NCI-H1092 (cell line): ENCODE measurements at regions not wholly inside any gene's neighbourhood (a gene's known extent, or its start where the extent isn't known, plus 50 kb on each side); places are given as distances from the start of the nearest gene placed in this dataset.

Experiments
- DNase-seq: peaks from one replicate; lab custom pipeline; 2025; lab: John Stamatoyannopoulos, UW

DNA sequence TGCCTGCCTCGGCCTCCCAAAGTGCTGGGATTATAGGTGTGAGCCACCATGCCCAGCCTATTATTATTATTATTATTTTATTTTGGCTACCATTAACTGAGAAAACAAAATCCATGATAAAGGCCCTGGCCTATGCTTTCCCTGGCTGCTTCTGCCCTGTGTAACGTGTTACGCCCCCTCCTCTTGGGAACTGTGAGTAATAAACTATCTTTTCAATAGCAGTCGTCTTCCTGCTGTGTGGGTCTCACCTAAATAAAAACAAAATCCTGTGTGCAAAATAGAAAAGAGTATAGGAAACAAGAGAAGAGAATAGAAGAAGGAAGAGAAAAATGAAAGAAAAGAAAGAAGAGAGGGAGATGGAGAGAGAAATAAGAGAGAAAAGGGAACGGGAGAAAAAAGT lies 237.0 kb downstream of the MIAT start:
- no peak for DNase-seq

GRCh38 chr22:26894766-26895485 lies 237.5 kb downstream of the MIAT start:
- DNase-seq, result no peak

GRCh38 chr22:26897384-26897783 lies 240.0 kb downstream of the MIAT start:
- no peak for DNase-seq

DNA sequence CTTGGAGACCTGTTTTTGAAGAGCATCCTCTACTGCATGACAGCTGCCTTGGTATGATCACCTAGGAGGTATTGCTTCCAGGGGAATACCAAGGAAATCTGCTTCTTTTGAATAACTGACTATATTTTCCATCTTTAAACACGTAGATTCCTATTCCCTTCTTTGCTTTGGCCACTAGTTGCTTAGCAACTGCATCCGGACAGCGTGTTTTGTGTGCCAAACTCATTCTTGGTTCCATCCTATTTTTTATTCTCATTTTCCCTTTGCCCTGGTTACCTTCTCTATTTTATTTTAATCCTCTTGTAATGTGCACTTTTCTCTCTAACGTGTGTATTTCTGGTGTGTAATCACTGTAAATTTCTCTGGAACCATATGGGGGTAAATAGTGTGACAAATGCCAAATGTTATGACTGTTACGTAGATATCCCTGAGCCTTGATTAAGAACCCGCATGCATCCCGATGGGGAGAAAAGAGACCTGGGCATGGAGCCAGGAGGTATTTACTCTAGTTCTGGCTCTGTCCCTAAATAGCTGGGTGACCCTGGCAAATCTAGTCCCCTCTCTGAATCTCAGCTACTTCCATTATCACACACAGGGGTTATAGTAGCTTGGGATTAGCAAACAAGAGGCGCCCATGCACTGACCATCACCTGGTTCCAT lies 241.7 kb downstream of the MIAT start:
- DNase-seq, result peak; percentile 59

GRCh38 chr22:26900787-26901186 lies 243.4 kb downstream of the MIAT start:
- DNase-seq, result no peak

- no peak for DNase-seq
Observed at GRCh38 chr22:26901198-26901816, 243.9 kb downstream of the MIAT start.

DNA sequence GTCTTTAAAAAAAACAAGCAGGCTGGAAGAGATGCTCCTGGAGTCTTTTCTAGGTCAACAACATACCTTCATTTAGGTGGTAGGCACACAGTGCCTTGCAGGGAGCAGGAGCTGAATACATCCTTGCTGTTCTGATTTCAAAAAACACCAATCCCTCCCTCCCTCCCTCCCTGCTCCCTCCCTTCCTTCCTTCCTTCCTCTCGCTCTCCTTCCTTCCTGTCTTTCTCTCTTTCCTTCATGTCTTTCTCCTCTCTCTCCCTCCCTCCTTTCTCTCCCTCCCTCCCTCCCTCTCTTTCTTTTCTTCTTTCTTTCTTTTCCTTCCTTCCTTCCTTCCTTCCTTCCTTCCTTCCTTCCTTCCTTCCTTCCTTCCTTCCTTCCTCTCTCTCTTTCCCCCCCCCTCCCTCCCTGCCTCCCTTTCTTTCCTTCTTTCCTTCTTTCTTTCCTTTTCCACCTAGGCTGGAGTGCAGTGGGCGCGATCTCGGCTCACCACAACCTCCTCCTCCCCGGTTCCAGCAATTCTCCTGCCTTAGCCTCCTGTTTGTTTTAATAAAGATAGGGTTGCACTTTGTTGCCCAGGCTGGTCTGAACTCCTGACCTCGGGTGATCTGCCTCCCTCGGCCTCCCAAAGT lies 245.1 kb downstream of the MIAT start:
- no peak for DNase-seq

GRCh38 chr22:26903030-26903856 lies 245.9 kb downstream of the MIAT start:
- no peak for DNase-seq

DNA sequence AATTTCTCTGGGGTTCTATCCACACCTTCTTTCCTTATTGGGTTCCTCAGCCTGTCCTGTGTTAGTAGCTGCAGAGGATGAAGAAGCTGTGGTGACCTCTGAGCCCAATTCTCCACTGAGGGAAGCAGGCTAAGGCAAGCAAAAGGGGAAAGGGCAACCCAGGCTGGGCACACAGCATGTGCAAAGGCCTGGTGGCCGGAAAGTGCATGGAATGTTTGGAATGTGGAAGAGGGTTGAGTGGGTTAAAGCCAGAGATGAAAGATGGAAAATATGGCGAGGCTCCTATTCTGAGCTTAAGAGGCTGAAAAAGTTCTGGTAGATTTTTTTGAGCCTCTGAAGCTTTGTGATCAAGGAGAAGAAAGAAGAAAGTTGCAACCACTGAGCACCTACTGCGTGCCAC lies 247.1 kb downstream of the MIAT start:
- DNase-seq, result no peak

DNA sequence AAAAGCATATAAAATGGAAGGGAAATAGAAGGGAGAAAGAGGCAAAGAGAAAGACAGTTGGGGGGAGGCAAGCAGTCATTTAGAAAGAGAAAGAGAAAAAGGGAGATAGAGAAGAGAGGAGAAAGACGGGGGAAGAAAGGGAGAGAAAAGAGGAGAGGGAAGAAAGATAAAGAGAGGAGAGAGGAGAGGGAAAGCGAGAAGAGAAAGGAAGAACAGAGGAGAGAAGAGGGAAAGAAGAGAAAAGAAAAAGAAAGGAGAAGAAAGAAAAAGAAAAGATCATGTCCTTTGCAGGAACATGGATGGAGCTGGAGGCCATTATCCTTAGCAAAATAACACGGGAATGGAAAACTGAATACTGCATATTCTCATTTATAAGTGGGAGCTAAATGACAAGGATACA lies 247.7 kb downstream of the MIAT start:
- DNase-seq, result no peak

GRCh38 chr22:26905640-26906039 lies 248.3 kb downstream of the MIAT start:
- no peak for DNase-seq

DNA sequence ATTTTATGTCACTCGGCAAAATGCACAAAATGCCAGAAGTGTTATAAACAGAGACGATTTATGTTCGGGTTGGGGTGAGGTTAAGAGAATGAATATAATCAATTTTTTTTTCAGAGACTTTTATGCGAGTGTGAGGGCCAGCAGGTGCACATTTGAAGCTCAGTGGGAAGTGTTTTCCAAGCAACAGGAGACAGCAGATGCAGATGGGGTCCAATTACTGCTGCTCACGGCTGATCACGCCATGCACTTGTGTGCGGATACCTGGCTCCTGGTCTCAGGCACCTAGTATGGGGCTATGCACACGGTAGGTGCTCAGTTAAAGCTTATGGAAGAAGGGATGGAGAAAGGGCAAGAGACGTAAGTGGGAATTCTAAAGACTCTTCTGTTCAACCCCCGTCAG lies 249.1 kb downstream of the MIAT start:
- DNase-seq, result peak; percentile 75

- DNase-seq, result no peak
Observed at GRCh38 chr22:26907366-26907765, 250.0 kb downstream of the MIAT start.

DNA sequence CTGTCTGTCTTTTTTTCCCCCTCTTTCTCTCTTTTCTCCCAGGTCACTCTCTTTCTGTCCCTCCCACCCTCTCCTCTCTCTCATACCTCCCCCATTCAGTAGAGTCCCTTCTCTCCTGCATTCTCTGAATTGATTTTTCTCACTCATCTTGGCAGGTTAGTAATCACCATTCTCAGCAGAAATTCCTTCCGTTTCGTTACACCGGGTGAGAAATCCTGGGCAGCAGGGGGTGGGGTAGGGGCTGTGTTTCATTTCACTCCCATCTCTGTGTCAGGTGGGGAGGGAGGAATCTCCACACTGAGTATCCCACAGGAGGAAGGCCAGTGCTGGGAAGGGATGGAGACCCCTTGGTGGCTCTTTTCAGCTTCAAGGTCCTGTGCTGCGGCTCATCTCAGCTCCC lies 253.5 kb downstream of the MIAT start:
- DNase-seq, result no peak

DNA sequence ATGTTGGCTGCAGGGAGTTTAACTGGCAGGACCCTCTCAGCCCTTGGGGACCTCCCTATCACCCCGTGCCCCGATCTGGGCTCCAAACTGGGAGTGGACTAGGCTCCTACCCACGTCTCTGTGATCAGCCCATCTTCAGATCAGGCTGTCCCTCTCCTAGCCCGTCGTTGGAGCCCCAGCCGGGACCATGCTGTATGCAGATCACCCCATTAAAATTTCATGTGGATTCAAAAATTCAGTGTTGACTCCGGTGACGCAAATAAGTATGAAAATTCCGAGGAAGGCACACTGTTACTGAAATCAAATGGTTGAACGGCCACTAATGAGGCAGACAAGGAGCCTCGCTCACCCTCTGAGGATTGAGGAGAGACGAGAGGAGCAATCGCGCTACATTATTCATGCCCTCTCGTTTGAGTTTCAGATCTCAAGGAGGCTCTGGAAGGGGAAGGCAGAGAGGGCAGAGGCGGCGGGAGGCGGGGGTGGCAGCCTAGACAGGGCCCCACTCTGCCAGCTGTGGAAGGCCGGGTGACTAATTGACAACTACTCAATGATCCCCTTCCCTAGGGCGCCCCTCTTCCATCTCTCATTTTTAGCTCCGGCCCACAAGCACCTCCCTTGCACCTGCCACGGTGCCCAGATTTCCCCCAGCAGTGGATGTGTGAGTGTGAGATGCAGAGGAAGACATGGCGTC lies 255.4 kb downstream of the MIAT start:
- no peak for DNase-seq

- no peak for DNase-seq
Observed at GRCh38 chr22:26914519-26915185, 257.3 kb downstream of the MIAT start.

GRCh38 chr22:26916236-26916635 lies 258.8 kb downstream of the MIAT start:
- no peak for DNase-seq

DNA sequence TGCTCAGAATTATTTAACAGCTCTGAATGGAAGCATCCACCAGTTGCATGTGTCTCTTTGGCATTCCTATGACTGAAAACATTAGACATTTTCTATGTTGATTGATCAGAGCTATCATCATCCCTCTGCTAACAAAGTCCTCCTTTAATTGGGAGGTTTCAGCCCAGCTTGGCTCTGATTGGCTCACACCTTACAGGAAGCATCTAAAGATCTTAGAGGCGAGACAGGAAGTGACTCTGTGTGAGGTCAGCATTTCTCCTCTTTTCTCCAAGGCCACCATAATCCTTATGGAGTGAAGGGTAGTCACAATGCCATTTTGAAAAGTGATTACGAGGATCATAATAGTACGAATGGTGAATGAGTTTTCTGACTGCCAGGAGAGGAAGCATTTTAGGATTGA lies 260.8 kb downstream of the MIAT start:
- DNase-seq, result no peak

GRCh38 chr22:26921726-26922125 lies 264.3 kb downstream of the MIAT start:
- DNase-seq, result no peak

DNA sequence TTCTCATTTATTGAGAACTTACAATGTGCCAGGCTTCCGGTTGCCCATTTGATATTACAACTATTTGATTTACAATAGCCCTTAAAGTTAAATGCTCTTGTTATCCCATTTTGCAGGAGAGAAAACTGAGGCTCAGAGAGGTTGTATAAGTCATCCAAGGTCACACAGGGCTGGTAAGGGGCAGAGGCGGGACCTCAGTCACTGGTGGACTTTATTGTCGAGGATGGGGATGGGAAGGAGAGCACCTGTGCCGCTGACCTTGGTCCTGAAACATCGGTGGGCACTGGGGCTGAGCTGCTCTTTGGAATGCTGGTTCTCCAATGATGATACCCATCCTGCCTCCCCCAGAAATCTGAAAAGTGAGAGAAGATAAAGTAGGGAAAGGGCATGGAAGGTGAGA lies 265.4 kb downstream of the MIAT start:
- DNase-seq, result no peak

GRCh38 chr22:26923531-26923930 lies 266.1 kb downstream of the MIAT start:
- no peak for DNase-seq
